GM23248 (cell line): ENCODE measurements at regions not wholly inside any gene's neighbourhood (a gene's known extent, or its start where the extent isn't known, plus 50 kb on each side); places are given as distances from the start of the nearest gene placed in this dataset.

Experiments
- DNase-seq: peaks from one replicate; pipeline ENCODE4 v3.0.0-alpha.2; 2015
- H2AFZ ChIP-seq: fragments of 200-600 bp; sonication (generic); 2 replicates; pipeline ENCODE4 v1.6.1; 2016; ENCODE audit warnings: antibody characterized with exemption
- H3F3A ChIP-seq: fragments of 200-600 bp; sonication (generic); 2 replicates; pipeline ENCODE4 v1.6.1; 2016; ENCODE audit warnings: mild to moderate bottlenecking, antibody characterized with exemption, mixed run types; ENCODE audit not compliant: insufficient read depth
- H3K27ac ChIP-seq: fragments of 200-600 bp; sonication (generic); 2 replicates; pipeline ENCODE4 v1.5.1; 2016; ENCODE audit warnings: mild to moderate bottlenecking
- H3K27me3 ChIP-seq: fragments of 200-600 bp; sonication (generic); replicated peaks from 2 replicates; pipeline ENCODE4 v1.6.1; 2016; ENCODE audit warnings: mild to moderate bottlenecking; ENCODE audit not compliant: insufficient read depth
- H3K36me3 ChIP-seq: fragments of 200-600 bp; sonication (generic); 2 replicates; pipeline ENCODE4 v1.6.1; 2016; ENCODE audit warnings: low read depth, mild to moderate bottlenecking
- H3K4me1 ChIP-seq: fragments of 200-600 bp; sonication (generic); 2 replicates; pipeline ENCODE4 v1.6.1; 2016; ENCODE audit warnings: mild to moderate bottlenecking; ENCODE audit not compliant: insufficient read depth
- H3K4me2 ChIP-seq: fragments of 200-600 bp; sonication (generic); one replicate; pipeline ENCODE4 v1.6.1; 2016; ENCODE audit warnings: mild to moderate bottlenecking; ENCODE audit not compliant: unreplicated experiment
- H3K4me3 ChIP-seq: fragments of 200-600 bp; sonication (generic); 2 replicates; pipeline ENCODE4 v1.5.1; 2016; ENCODE audit warnings: mild to moderate bottlenecking
- H3K79me2 ChIP-seq: fragments of 200-600 bp; sonication (generic); 2 replicates; pipeline ENCODE4 v1.6.1; 2016; ENCODE audit warnings: mild to moderate bottlenecking; ENCODE audit not compliant: insufficient read depth
- H3K9ac ChIP-seq: fragments of 200-600 bp; sonication (generic); 2 replicates; pipeline ENCODE4 v1.6.1; 2016; ENCODE audit warnings: mild to moderate bottlenecking
- H3K9me2 ChIP-seq: fragments of 200-600 bp; sonication (generic); 2 replicates; pipeline ENCODE4 v1.6.1; 2016; ENCODE audit warnings: mixed run types, mild to moderate bottlenecking, moderate library complexity; ENCODE audit not compliant: insufficient read depth
- H3K9me3 ChIP-seq: fragments of 200-600 bp; sonication (generic); one replicate; pipeline ENCODE4 v1.6.1; 2017; ENCODE audit warnings: low read depth
- H4K20me1 ChIP-seq: fragments of 200-600 bp; sonication (generic); 2 replicates; pipeline ENCODE4 v1.6.0; 2016; ENCODE audit not compliant: insufficient read depth
- EZH2 ChIP-seq: fragments of 200-600 bp; sonication (generic); IDR thresholded peaks from 2 replicates; pipeline ENCODE4 v1.6.1; 2018; ENCODE audit warnings: antibody characterized with exemption, mild to moderate bottlenecking; ENCODE audit not compliant: insufficient read depth, poor library complexity, severe bottlenecking
- EZH2phosphoT487 ChIP-seq: fragments of 200-600 bp; sonication (generic); IDR thresholded peaks from 2 replicates; pipeline ENCODE4 v1.6.1; 2018; ENCODE audit warnings: antibody characterized with exemption, moderate library complexity, mild to moderate bottlenecking, low read depth; ENCODE audit not compliant: insufficient read depth
- WGBS, 2 experiments: methylation state at CpG; one replicate each; pipeline ENCODE4 v1.1.6; 2015 to 2017; ENCODE audit warnings: low lambda C conversion rate in 2 of 2, low coverage in 1 of 2; ENCODE audit errors: missing lambda C conversion rate in 2 of 2; 5-methylcytosine and 5-hydroxymethylcytosine counted together
- in situ Hi-C: fragments of 300-500 bp; cut with MboI; formaldehyde crosslinking; loops from 2 replicates; pipeline ENCODE4 v1.15.0; 2020

DNA sequence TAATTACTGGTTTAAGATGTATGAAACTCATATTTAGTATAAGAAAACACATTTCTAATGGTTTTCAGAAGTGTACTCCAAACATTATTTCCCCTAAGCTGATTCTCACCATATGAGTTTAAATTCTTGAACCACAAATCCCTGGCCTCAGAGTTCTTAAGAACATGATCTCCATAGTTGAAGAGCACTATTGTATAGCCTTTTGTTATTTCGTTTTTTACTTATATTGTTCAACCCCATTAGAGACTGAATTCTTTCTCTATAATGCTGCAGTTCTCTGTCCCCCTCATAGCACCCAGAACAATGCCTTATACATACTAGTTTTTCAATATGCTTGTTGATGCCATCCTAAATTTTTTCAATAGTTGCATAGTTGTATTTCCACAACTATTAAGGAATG lies 85.5 kb upstream of the TMEM17 start:
- no peak overlapping the region for H3K4me3 ChIP-seq
- no peak overlapping the region for H2AFZ ChIP-seq
- no peaks in the 10 kb centered on the region for H3K9me3 ChIP-seq
- in situ Hi-C loops, result no loop called here
- H3F3A ChIP-seq, result peaks cover 28% of the 10 kb centered on the region
- H3K79me2 ChIP-seq, result no peaks in the 10 kb centered on the region
- H3K9me2 ChIP-seq, result no peaks in the 10 kb centered on the region
- H3K4me2 ChIP-seq, result no peak overlapping the region
- H3K36me3 ChIP-seq, result no peaks in the 10 kb centered on the region
- 89 to 90% methylated on average over 1 of the region's 1 CpG for WGBS, 2 experiments
- no peak for DNase-seq
- no peaks in the 10 kb centered on the region for H4K20me1 ChIP-seq
- H3K9ac ChIP-seq, result no peak overlapping the region
- no peak overlapping the region for H3K27ac ChIP-seq
- TF ChIP-seq EZH2, result no peak
- TF ChIP-seq EZH2phosphoT487, result no peak
- H3K4me1 ChIP-seq, result peaks cover 43% of the 10 kb centered on the region
- no peaks in the 10 kb centered on the region for H3K27me3 ChIP-seq

DNA sequence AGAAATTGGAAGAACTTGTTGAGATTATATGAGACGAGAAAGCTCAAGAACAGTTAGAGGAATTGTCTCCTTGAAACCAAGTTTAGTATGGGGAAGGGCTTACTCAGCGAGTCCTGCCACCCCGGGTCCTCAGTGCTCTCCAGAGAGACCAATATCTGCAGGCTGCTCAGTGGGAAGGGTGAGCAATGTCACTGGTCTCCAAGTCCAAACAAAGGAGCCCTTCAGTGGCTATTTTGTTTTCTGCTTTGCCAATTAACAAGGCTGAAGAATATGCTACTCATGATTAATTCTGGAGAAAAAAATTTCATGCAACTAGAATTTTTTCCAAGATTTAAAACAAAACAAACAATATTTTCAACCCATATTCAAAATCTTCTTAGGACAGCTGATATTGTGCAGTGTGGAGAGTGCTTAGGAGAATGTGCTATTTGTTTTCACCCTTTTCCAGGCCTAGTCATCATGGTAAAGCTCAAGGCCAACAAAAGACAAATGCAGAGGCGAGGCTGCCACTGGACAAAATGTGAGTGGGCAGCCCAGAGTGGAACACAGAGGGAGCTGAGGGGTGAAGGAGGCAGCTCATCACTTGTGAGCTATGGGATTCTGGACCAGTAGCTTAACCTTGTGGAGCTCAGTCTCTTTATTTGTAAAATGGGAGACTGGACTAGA lies 83.8 kb upstream of the TMEM17 start:
- H3K79me2 ChIP-seq, result no peaks in the 10 kb centered on the region
- WGBS, 2 experiments, result 49 to 55% methylated on average over 4 of the region's 4 CpGs
- TF ChIP-seq EZH2 (no peak), EZH2phosphoT487 (no peak)
- in situ Hi-C loops, result no loop called here
- DNase-seq, result no peak
- no peaks in the 10 kb centered on the region for H3K9me3 ChIP-seq
- no peak overlapping the region for H3K27ac ChIP-seq
- no peaks in the 10 kb centered on the region for H3K9me2 ChIP-seq
- no peak overlapping the region for H3K4me3 ChIP-seq
- H3K27me3 ChIP-seq, result no peaks in the 10 kb centered on the region
- H3K4me2 ChIP-seq, result peak overlapping the region; percentile 6
- H3K36me3 ChIP-seq, result no peaks in the 10 kb centered on the region
- peaks cover 29% of the 10 kb centered on the region for H3K4me1 ChIP-seq
- peak overlapping the region; percentile 25 for H2AFZ ChIP-seq
- no peak overlapping the region for H3K9ac ChIP-seq
- H4K20me1 ChIP-seq, result no peaks in the 10 kb centered on the region
- H3F3A ChIP-seq, result peaks cover 12% of the 10 kb centered on the region

DNA sequence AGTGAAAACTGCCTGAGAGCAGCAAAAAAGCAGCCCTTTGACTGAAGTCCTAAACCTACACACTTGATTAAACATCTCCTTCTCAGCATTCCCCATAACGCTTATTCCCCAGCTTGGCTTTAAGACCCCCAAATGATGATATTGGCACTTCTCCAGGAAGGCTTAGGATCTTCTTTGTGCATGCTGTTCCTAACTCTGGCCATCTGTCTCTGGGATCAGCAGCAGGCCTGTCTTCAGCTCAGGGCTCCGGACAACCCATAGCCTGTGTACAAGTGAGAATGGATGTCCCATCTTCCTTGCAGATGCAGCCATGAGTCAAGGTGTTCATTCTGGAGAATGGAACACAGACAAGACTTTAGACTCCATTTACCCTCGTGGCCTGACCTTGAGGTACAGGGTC lies 81.6 kb upstream of the TMEM17 start:
- Histone ChIP-seq H3K36me3 (no peaks in the 10 kb centered on the region), H3K27ac (no peak overlapping the region), H3K79me2 (no peaks in the 10 kb centered on the region), H3K9me2 (no peaks in the 10 kb centered on the region), H3K9ac (no peak overlapping the region), H3K4me1 (peaks cover 27% of the 10 kb centered on the region), H3K4me2 (no peak overlapping the region), H3F3A (peaks cover 7% of the 10 kb centered on the region; the same call in 1 of the 2 replicates), H2AFZ (no peak overlapping the region), H3K9me3 (no peaks in the 10 kb centered on the region), H3K4me3 (no peak overlapping the region), H3K27me3 (no peaks in the 10 kb centered on the region), H4K20me1 (no peaks in the 10 kb centered on the region)
- WGBS, 2 experiments, result 86 to 88% methylated on average over 3 of the region's 3 CpGs
- in situ Hi-C loops, result no loop called here
- DNase-seq, result no peak
- no peak for TF ChIP-seq EZH2
- no peak for TF ChIP-seq EZH2phosphoT487

DNA sequence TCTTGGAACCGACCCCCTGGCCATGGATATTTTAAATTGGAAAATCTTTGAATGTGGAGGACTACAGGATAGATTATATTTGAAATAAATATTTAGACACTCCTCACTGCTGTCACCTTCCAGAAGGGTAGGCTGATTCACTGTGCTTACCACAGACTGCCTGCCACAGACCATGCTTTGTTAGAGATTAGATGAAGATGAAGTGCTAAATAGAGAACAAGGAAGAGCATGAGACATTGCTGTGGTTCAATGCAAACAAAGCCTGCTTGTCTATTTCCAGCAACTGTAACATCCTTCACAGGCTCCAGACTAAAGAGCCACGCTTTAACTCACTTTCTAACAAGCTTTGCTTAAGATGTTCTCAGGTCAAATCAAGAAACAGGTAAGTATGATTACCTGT lies 81.0 kb upstream of the TMEM17 start:
- TF ChIP-seq EZH2phosphoT487 (no peak), EZH2 (no peak)
- Histone ChIP-seq H2AFZ (no peak overlapping the region), H3K36me3 (no peaks in the 10 kb centered on the region), H3K9ac (no peak overlapping the region), H3K9me3 (no peaks in the 10 kb centered on the region), H3F3A (peaks cover 7% of the 10 kb centered on the region; the same call in 1 of the 2 replicates), H3K9me2 (no peaks in the 10 kb centered on the region), H3K27me3 (no peaks in the 10 kb centered on the region), H3K4me3 (no peak overlapping the region), H3K4me2 (no peak overlapping the region), H4K20me1 (no peaks in the 10 kb centered on the region), H3K79me2 (no peaks in the 10 kb centered on the region), H3K4me1 (peaks cover 27% of the 10 kb centered on the region), H3K27ac (no peak overlapping the region)
- in situ Hi-C loops, result no loop called here
- WGBS, 2 experiments, result 82 to 89% methylated on average over 2 of the region's 2 CpGs
- peak; percentile 39 for DNase-seq
